HG03439 (cell line): ENCODE measurements at regions not wholly inside any gene's neighbourhood (a gene's known extent, or its start where the extent isn't known, plus 50 kb on each side); places are given as distances from the start of the nearest gene placed in this dataset.

Experiments used
- ATAC-seq: cut with Tn5 transposase; IDR thresholded peaks from one replicate; pipeline ENCODE4 v1.9.1; 2021; ENCODE audit warnings: mild to moderate bottlenecking, moderate library complexity; ENCODE audit not compliant: unreplicated experiment

DNA sequence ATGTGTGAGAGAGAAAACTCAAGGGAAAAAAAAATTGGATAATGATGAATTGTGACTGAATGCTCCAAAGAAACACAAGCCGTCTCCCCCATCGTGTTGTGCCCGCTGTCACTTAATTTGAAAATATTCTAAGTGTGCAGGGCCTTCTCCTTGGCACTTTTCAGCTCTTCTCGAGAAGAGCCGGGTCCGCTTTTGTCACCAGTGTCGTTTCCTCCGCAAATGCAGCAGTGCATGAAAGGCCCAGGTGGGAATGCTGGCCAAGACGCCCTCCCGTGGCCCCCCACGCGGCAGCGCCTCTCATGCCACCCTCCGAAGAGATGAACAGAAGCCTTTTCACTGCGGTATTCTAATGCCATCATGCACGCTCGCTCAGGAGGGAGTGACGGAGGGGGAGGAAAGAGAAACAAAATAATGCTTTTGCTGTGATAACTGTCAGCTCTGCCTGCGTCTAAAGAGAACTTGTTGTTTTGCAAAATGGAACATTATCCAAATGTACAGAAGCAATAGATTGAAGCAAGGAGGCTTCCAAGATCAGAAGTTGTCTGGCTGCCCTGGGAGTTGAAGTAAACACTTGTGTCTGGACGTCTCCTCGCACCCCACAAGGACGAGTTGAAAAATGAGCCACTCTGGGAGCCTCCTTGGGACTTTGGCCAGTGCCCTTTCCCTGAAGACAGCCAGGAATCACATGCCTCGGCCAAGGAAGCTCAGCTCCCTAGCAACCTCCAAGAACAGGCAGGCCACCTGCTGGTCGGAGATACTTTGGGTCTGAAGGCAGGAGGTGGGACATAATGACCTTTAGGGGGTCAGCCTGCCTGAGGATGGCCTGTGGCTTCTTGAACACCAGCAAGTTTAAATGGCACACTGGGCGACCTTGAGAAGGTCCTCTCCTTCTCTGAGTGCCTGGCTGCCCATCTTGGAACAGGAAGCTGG lies 166.1 kb upstream of the ZC3H12A start:
- no peak for ATAC-seq

DNA sequence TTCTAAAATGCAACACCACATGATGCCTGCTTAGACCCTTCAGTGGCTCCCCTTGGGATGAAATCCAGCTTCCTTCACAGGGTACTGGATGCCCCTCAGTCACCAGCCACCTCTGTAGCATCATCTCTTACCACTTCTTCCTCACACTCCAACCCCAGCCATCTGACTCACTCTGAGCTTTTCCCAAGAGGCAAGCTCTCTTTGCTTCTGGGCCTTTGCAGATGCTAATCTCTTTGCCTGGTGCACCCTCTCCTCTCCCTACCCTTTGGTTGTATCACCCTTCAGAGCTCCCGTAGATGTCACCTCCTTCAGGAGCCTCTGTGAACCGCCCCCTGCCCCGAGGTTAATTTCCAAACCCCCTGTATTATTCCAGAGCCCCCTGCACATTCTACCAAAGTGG lies 164.8 kb upstream of the ZC3H12A start:
- ATAC-seq, result no peak

DNA sequence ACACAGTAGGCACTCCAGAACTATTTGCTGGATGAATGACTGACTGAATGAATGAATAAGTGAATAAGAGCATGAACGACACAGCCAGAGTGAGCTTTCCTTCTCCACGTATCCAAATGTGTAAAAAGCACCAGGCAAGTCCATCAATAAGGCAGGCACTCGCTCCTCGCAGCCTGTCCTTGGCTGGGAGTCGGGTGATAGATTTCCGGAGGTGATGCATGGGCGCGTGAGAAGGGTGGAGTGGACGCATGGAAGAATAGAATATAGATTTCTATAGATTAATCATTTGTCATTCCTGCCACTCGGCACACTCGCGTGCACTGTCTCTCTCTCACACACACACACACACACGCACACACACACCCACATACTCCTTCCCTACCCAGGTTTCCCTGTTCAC lies 164.3 kb upstream of the ZC3H12A start:
- ATAC-seq, result no peak

DNA sequence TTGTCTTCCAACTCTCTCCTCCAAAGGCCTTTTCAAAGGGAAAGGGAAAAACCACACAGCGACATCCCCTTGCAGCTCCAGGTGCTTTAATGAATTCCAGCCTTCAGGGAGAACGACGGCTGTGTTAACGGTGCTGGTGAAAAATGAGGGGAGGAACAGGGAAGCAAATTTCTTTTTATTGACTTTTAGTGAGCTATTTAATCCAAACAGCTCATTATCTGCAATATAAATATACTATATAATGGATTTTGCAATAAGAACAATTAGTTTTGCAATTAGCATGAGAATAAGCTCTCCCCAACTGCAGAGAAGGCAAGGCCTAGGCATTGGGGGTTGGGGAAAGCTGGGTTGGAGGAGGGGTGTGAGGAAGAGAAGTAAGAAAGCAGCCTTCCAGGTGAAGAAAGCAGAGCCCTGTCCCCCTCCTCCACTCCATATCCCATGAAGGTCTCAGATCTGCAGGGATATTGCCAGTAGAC lies 159.0 kb upstream of the ZC3H12A start:
- ATAC-seq, result no peak

DNA sequence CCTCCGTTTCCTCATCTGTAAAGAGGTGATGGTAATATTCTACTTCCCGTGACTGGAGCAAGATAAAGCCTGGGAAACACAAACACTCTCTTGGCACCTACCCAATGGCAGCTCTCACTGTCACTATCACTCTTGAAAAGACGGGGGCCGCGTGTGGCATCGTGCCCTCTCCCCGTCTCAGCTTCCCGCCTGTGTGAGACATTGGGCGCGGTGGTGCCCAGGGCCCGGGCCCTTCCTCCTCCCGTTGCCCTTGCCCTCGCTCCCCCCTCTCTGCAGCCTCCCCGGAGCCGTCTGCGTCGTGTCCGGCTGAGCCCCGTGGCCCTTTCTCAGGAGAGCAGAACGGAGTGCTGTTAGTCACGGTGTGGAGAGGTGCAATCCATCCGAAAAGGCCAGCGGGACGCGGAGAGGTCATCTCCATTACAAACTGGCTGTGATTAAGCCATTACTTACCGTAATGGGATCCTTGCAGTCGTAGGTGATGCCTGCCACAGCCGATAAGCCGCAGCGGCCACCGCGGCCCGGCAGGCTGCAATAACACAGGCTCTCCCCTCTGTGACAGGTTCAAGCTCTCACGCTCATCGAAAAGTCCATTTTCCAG lies 156.4 kb upstream of the ZC3H12A start:
- ATAC-seq, result no peak

DNA sequence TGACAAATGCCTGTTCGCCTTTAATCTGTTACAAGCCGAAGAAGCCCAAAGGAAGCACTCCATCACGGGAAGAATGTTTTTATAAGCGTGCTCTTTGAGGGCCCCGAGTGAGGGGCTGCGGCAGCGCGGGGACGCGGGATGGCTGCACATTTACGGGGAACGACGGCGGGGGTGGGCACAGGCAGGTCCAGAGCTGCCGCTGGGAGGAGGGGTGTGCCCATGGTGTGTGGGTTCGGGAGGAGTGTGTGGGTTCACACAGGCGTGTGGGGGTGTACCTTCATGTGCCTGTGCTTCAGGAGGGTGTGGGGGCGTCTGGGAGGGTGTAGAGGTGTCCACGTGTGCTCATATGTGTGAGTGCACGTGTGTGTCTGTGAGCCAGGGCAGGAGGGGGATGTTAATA lies 155.9 kb upstream of the ZC3H12A start:
- ATAC-seq, result no peak

DNA sequence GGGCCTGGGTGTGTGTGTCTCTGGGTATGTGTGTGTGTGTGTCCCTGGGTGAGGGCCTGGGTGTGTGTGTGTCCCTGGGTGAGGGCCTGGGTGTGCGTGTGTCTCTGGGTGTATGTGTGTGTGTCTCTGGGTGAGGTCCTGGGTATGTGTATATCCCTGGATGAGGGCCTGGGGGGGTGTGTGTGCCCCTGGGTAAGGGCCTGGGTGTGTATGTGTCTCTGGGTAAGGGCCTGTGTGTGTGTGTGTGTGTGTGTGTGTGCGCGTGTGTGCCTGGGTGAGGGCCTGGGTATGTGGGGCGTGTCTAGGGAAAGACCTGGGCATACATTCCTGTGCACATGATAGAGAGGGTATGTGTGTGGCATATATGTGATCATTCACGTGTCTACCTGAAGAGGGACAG lies 155.1 kb upstream of the ZC3H12A start:
- ATAC-seq, result no peak

DNA sequence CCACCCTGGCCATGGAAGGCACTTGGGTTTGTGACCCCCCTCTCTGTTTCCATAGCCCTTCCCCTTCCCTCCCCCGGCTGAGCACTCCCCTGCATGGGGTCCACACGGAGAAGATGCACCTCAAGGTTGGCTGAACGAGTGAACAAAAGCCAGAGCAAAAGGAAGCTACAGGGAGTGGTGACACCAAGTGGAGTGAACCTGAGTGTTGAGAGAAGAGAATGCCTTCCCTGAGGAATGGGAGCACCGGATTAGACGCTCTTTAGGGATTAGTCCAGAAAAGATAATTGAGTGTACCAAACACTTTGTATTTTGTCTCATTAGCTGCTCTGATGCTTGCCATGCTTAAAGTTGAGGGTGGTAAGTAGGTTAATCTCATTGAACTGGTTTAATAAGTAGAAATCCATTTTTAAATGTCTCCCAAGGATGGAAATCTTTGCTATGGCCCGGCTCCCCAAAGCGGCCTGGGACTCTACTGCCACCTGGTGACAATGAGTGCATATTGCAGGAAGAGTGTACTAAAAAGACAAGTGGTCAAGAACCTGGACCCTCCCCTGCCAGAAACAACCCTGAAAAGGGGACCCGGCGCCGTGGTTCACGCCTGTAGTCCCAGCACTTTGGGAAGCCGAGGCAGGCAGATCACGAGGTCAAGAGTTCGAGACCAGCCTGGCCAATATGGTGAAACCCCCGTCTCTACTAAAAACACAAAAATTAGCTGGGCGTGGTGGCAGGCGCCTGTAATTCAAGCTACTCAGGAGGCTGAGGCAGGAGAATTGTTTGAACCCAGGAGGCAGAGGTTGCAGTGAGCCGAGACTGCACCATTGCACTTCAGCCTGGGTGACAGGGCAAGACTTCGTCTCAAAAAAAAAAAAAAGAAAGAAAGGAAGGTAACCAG lies 150.6 kb upstream of the ZC3H12A start:
- ATAC-seq, result no peak

DNA sequence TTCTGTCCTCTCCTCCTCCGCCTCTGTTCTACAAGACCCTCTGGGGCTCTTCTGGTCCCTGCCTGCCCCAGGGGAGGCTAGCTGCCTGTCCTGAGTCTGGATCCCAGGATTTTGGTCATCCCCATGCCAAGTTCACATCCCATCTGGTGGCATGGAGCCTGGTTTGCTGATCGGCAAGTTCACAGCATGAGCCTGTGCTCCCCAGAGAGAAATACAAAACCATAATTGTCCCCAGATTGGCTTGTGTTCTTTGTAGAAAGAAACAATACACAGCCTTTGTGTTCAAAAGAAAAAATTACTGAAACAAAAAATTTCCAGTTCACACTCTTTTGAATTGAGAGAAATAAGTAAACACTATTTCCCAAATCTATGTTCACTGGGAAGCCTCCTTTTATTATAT lies 149.4 kb upstream of the ZC3H12A start:
- no peak for ATAC-seq

DNA sequence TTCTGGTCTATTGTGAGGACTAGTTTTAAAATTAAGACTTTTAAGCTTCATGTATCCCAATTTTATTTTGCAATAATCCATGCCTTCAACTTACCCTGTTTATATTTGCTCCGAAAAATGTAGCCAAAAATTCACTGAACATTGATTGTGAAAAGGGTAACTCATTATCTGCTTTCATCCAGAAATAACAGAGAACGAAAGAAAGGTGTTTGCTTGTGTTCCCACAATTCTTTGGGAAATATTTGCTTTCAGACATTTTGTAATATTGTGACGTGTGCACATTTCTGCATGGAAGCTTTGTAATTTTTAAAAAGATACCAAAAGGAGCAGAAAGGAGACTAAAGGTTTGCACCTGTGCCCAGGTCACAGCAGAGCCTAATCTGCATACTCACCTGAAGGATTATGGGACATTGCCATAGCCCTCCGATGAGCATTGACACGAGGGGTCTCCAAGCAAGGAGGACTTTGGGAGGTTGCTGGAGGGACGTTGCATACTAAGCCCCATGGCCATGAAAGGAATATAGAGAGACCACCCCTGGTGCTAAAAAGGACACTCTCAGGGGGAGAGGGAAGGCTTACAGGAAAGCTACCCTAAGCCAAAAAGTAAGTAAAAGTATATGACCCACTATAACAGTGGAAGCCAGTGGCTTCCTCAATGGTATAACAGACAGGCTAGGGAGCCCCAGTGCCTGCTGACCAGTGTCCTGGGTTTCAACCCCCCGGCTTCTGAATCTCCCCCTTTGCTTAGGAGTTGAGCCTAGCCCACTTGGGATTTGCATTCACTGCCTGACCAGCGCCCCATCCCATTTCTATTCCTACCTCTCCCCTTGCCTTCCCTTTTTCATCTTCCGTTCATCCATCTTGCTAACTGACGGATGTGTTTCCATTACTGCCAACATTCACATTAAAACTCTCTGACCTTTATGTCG lies 148.6 kb upstream of the ZC3H12A start:
- no peak for ATAC-seq

DNA sequence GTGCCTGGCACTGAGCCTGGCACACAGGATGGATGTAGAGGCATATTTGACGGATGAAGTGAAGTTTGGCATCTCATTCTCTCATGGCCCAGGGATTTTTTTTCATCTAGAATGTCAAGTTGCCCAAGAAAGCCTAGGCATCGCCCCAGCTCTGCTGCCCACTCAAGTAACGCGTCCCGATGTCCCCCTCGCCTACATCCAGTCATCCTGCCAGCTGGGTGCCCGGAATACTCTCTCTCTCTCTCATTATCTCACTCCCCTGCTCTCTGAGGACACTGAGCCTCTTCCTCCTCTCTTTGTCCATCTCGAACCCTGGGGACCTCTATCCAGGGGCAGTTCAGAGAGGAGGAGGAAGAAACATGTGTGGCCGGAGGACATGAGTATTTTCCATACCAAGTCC lies 142.3 kb upstream of the ZC3H12A start:
- no peak for ATAC-seq

DNA sequence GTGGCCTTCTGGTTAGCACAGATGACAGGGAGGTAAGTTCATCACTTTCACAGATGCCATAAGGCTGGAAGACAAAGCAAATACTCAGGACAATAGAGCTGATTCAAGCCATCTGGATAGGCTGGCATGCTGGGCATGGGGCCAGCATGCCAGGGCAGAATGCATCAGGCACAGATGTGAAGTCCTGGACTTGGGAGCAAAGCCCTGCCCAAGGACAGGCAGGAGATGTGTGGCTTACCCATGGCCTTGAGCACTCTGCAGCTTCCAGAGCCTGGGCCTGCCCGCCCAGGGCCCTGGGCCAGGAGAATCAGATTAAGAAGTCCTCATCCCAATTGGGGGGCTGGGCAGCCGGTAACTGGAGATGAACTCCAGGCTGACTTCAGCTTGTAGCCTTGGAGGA lies 135.7 kb upstream of the ZC3H12A start:
- no peak for ATAC-seq

DNA sequence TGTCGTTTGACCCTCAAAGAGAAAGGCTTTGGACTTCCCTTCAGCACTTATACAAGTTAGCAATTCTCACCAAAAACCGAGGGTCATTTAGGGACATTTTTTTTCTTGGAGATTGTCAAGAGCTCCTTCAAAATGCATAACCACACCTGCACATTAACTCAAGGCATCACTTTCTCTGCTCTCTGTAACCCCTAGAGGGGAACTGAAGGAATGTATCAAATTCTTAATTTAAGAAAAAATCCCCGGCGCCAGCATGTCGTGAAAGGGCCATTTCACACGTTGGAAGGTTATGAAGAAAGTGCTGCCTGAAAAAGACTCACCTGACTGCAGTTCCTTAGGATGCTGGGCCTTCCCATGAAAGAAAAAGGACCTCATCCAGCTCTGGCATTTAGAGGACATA lies 131.6 kb upstream of the ZC3H12A start:
- ATAC-seq, result no peak

DNA sequence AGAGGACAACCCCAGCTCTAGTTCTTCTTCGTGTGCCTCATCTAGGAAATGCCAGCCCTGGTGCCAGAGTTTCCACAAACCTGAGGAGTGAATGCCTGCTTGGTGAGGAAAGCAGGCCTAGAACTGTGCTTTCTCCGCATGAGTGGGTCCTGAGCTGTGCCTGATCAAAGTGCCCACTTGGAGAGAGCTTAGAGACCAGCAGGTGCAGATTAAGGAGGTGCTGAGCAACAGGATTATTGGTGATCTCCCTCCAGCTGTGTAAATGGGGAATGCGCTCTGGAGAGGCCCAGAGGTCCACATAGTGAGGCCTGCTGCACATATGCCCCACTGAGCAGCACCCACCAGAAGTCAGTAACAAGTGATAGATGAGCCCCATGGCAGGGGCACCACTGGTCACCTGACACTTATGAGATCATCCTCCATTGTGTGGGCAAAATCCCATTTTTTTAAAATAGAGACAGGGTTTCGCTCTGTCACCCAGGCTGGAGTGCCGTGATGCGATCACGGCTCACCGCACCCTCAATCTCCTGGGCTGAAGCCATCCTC lies 127.2 kb upstream of the ZC3H12A start:
- ATAC-seq, result no peak

DNA sequence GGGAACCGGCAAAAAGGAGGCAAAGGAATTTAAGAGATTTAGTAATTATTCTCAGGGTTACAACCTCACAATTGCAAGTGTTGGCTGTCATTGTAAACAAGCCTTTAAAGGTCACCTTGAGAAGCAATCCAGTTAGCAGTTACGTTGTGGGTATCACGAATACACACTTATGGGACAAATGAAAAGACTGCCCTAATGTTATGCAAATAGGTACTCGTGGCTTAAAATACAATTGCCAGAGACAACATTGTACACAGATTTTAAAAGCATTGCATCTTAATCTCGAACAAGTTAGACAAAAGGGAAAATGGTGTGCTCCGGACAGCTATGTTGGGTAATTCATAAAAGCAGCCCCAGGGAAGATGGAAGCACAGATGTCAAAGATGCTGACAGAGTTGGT lies 120.5 kb upstream of the ZC3H12A start:
- ATAC-seq, result no peak

DNA sequence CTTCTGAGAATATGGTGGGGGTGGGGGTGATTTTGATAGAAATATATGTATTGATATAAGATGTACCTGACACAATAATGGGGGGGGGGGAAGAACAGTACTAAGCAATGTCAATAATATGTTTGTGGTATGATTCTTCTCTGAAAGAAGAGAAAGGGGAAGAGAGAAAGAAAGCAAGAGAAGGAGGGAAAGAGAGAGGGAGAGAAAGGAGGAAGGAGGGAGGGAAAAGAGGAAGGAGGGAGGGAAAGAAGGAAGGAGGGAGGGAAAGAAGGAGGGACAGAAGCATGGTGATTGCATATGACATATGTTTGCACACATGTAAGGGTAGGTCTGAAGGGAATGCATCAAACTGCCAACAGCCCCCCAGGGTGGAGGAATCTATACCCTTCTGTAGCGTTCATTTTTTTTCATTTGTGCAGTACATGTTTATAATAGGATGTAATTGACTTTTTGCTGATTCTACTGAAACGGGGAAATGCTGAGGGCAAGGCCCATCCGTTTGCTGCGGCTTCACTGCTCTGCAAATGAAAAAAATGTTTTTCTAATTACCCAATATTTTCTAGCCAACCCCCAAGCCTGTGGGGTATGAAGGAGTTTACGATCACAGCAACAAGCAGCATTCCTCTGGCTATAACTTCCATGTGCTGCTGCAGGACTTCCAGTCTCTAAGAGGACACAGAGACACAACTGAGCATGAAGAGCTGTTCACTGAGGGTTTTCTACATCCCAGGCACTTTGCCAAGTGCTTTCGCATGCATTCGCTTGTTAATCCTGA lies 119.3 kb upstream of the ZC3H12A start:
- ATAC-seq, result no peak

DNA sequence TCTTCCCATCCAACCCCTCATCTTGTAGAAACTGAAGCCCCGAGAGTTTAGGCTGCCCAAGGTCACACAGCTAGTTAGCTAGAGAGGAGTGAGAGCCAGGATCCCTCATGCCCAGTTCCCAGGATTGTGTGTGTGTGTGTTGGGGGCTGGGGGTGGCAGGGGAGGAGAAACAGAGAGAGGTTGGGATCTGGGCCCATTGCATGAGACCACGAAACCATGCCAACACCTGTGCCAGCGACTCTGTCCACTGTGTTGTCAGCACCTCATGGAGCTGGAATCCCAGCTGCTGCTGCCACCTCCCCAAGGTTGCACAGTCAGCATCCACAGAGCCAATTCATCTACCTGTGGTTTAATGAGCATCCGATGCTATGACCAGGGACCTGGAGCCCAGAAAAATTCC lies 115.4 kb upstream of the ZC3H12A start:
- no peak for ATAC-seq

DNA sequence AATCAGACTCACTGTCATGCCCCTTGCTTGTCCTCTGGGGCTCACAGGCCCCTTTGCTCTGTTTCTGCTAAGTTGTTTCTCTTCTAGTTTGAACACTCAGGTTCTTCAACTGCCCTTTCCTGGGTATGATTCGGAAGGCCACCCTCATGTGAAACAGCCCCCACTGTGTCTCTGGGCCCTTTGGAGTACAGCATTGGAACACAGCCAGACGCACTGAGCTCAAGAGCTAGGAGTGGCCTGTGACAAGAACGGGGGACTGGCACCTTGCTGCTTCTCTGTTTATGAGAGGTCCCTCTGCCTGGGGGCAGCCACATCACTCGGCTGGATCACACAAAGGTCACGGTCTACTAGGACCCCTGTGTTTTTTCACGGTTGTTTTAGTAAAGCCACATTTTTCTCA lies 114.4 kb upstream of the ZC3H12A start:
- ATAC-seq, result no peak
